ENCODE measurements at regions not wholly inside any gene's neighbourhood (a gene's known extent, or its start where the extent isn't known, plus 50 kb on each side); places are given as distances from the start of the nearest gene placed in this dataset.

- no peak for DNase-seq (ENCODE audit: low read depth)
These were observed 99.2 kb downstream of the SLC41A2 start for GRCh38 chr12:104858611-104859543.

DNA sequence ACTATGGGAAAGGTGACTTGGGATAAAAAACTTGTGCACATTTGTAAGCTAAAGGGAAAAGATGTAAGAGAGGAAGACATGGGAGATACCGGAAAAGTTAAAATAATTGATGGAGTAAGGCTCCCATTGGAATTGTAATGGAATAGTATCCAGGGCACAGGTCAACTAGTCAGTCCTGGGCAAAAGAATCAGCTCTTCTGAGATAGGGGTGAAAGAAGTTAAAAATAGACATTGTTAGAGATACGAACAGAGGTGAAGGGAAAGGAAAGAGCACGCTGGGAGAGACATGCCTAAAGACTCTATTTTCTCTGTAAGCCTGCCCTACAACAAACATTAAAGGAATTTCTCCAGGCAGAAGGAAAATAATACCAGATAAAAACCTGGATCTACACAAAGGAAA lies 101.6 kb downstream of the SLC41A2 start:
- DNase-seq (ENCODE audit: low read depth), result no peak

DNA sequence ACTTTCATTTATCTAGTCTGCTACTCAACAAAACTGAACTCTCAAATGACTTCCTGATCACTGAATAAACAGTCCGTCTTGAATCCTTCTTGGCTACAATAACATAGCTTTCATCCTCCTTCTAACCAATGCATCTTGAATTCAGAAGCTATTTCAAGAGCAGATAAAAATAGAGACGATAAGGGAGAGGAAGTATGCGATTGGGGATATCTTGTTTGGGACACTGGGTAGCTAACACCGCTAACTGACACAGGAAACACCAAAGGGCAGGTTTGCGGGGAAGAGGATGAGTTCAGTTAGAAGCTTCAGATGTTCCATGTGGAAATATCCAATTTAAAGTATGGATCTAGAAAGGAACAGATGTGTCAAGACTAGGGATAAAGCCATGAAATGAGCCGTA lies 102.5 kb downstream of the SLC41A2 start:
- DNase-seq (ENCODE audit: low read depth), result no peak

- DNase-seq (ENCODE audit: low read depth), result no peak
These were observed 105.2 kb downstream of the SLC41A2 start for GRCh38 chr12:104852896-104853295.

DNA sequence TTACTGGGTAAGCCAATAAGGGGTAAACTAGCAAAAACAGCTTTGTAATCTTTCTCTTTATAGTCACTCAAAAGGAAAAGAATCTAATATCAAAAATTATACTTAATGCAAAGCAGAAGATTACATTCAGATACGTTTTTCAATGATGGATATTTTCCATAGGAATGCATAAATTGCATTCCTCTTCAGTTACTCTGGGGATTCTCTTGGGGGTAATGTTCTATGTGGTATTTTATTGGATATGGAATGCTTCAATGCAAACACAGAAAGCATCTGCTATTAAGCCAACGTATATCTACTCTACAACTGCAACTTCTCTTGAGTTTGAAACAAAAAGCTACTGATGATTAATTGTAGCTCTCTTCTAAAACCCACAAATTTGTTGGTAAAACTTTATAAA lies 106.0 kb downstream of the SLC41A2 start:
- no peak for DNase-seq (ENCODE audit: low read depth)

DNA sequence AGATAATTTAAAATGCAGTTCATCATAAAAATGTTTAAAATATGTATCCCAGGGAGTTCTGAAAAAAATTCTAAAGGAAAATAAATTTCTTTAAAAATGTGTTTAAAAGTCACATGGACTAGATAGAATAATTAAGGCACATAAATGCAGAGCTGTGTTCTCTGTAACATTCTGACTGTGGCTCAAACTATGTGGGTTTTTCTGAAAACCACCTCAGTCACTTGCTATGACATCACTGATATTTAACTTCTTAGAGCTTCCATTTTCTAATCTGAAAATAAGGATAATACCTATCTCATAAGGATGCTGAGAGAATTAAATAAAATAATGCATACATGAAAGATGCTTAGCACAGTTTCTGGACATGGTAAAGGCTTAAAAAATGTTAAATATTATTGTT lies 107.3 kb downstream of the SLC41A2 start:
- DNase-seq (ENCODE audit: low read depth), result no peak

DNA sequence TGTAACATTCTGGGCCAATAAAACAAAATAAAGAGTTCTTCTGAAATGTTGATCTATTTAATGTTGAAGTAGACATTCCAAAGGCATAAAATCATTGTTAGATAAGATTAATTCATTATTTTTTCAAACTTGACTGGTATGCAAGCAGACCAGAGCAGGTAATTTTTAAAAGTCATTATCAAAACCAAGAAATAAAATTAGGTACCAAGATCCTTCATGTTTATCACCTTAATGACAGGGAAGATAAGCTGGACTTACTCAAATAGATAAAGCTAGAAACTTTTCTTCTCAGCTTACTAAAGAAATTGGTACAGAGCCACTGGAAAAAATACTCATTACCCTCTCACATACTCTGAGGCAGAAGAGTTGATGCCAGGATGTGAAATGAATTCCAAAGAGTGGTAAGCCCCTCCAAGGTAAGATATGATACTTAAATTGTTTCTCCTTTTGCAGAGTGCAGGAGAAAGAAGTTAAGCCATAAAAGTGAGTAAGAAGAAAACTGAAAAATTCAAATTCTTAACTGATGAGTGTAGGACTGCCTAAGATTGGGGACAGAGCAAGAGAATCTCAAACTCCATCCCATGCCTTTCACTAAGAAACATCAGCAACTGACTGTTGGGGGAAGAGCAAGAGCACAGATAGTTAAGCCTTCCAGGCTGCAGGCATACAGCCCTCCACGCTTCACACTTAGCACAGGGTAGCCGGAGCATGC lies 111.9 kb downstream of the SLC41A2 start:
- DNase-seq (ENCODE audit: low read depth), result no peak

- DNase-seq (ENCODE audit: low read depth), result no peak
These were observed 114.0 kb downstream of the SLC41A2 start for GRCh38 chr12:104844123-104844522.

- no peak for DNase-seq (ENCODE audit: low read depth)
These were observed 117.8 kb downstream of the SLC41A2 start for GRCh38 chr12:104840262-104840661.

DNA sequence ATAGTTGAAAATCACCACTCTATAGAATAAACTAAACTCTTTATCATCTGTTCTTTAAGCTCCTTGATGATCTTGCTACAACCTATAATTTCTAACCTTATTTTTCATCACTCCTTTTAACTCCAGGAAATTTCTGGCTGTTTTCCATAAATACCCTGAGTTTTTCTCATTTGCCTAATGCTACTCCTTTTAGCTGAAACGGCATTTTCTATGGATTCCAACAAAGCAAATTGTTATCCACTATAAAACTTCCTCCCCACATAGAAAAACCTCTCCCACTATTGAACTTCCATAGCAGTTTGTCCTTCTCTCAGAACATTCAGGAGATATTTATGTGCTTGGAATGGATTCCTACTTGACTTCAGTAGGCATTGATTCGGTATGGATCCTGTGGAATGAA lies 122.8 kb downstream of the SLC41A2 start:
- no peak for DNase-seq (ENCODE audit: low read depth)

- no peak for DNase-seq (ENCODE audit: low read depth)
These were observed 123.5 kb downstream of the SLC41A2 start for GRCh38 chr12:104834607-104835006.

- no peak for DNase-seq (ENCODE audit: low read depth)
These were observed 124.3 kb downstream of the SLC41A2 start for GRCh38 chr12:104833756-104834155.

DNA sequence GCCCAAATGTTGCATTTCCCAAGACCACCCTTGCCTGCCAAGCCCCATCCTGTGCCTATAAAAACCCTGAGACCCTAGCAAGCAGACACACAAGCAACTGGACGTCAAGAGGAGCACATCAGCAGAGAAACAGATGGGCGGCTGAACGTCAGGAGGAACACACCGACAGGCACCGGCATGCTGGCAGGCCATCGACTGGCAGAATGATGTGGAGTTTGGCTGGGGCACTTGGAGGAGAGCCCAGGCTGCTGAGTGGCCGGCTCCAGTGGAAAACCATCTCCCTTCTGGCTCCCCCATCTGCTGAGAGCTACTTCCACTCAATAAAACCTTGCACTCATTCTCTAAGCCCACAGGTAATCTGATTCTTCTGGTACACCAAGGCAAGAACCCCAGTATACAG lies 130.1 kb downstream of the SLC41A2 start:
- DNase-seq (ENCODE audit: low read depth), result no peak

GRCh38 chr12:104827587-104827986 lies 130.5 kb downstream of the SLC41A2 start:
- DNase-seq (ENCODE audit: low read depth), result no peak

DNA sequence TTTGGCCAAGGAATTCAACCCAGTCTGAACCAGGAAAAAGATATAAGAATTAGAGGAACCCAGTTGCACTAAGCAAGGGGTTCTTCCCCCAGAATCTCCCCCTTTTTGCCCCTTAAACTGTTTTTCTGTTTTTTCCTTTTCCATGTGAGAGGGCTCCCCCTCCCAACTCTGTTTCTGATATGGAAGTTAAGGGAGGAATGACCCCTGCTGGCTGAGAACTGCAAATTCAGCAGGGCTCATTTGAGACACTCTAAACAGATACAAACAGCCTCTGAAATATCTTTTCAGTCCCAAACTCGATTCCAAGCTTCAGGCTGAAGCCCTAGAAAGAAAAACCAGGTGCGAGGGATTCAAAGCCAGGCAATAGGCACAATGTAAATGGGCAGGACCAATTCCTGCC lies 132.7 kb downstream of the SLC41A2 start:
- DNase-seq (ENCODE audit: low read depth), result no peak

GRCh38 chr12:104823985-104824461 lies 134.1 kb downstream of the SLC41A2 start:
- no peak for DNase-seq (ENCODE audit: low read depth)

- no peak for DNase-seq (ENCODE audit: low read depth)
These were observed 135.1 kb downstream of the SLC41A2 start for GRCh38 chr12:104822941-104823340.

DNA sequence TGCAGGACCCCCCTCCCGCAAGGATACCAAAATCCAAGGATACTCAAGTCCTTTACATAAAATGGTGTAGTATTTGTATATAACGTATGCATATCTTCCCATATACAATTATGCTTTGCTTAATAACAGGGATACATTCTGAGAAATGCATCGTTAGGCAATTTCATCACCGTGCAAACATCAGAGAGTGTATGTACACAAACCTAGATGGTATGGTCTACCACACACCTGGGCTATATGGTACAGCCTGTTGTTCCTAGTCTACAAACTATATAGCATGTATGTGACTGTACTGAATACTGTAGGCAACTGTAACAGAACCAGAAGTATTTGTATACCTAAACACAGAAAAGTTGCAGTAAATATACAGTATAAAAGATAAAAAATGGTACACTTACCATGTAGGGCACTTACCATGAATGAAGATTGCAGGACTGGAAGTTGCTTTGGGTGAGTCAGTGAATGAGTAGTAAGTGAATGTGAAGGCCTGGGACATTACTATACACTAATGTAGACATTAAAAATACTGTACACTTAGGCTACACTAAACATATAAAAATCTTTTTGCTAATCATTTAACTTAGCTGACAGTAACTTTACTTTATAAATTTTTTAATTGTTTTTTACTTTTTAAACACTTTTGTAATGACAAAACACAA lies 141.1 kb downstream of the SLC41A2 start:
- DNase-seq (ENCODE audit: low read depth), result no peak

GRCh38 chr12:104815935-104816334 lies 142.2 kb downstream of the SLC41A2 start:
- no peak for DNase-seq (ENCODE audit: low read depth)

GRCh38 chr12:104814944-104815343 lies 143.1 kb downstream of the SLC41A2 start:
- DNase-seq (ENCODE audit: low read depth), result no peak
